Hematopoietic multipotent progenitor cell (in vitro differentiated cells): ENCODE measurements at regions not wholly inside any gene's neighbourhood (a gene's known extent, or its start where the extent isn't known, plus 50 kb on each side); places are given as distances from the start of the nearest gene placed in this dataset.

ENCODE experiments used
- DNase-seq, 3 donors: peaks; one replicate each; pipeline ENCODE4 v3.0.0-alpha.2; 2011 to 2015; ENCODE audit warnings: low read depth in 2 of 3, low spot score in 2 of 3

DNA sequence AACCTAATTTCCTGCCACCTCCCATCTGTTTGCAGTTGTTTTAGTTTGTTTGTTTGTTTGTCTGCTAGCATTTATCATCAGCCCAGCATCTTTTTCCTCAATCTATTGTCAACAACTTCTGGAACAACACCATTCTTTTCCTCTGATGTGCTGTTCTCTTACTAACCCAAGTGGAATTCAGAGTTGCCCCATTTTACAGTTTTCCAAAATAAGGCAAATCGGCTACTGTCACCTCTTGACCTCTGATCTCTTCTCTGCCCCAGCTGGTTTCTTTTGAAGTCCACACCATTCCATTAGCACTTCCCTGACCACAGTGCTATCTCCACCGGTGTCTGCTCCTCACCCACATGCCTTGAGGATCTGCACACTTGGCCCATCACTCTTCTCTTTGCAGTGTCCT lies 102.4 kb downstream of the EFNB2 start:
- no peak for DNase-seq

DNA sequence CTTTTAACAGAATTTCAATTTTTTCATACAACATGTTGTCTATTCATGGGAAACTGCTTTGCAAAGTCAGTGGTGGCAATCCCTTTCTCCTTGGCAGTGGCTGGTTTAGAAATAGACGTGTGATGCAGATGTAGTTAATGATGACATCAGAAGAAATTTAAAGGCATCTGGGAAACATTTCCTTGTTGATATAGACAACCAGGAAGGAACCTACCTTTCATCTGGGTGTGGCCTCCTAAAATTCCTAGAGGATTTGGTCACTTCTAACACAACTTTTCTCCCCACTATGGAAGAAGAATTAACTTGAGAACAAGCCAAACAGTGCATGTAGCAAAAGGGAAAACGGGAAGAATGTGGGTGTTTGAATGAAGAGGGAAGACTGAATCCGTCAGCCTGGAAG lies 102.8 kb downstream of the EFNB2 start:
- DNase-seq: no peak

DNA sequence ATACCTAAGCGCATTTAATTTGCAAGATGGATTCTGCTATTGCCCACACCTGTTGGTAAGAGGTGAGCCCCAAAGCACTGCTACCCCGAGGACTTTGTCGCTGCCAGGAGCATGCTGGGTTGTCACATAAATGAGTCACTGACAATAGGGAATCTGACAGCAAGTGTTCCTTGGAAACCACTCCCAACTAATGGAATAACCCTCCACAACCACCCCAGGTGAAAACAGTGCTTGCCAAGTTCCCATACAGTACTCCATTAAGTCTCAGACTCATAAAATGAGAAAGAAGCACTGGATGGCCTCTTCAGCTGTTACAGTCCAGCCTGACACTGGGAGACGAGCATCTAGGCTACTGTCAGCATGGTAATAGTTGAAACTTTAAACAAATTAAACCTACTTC lies 108.6 kb downstream of the EFNB2 start:
- DNase-seq: no peak

DNA sequence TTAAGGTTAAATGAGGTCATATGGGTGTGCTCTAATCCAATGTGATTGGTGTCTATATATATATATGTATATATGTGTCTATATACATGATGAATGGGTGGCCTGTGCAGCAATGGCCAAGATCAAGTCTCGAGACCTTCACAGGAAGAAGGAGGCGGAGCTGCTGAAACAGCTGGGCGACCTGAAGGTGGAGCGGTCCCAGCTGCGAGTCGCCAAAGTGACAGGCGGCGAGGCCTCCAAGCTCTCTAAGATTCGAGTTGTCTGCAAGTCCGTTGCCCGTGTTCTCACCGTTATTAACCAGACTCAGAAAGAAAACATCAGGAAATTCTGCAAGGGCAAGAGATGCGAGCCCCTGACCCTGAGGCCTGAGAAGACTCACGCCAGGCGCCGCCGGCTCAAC lies 109.8 kb downstream of the EFNB2 start:
- no peak for DNase-seq

DNA sequence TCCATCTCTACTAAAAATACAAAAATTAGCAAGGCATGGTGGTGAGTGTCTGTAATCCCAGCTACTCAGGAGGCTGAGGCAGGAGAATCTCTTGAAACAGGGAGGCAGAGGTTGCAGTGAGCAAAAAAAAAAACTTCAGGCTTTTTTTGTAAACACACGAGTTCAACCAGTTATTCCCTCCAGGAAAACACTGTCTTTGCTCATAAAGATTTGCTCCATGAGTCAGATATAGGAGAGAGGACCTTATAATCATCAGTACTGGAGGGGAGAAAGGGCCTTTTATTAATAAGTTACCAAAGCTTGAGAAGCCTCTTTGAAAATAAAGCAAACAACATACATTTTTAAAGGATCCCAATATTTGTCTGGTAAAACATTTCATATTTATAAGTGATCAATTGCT lies 110.7 kb downstream of the EFNB2 start:
- DNase-seq: no peak

DNA sequence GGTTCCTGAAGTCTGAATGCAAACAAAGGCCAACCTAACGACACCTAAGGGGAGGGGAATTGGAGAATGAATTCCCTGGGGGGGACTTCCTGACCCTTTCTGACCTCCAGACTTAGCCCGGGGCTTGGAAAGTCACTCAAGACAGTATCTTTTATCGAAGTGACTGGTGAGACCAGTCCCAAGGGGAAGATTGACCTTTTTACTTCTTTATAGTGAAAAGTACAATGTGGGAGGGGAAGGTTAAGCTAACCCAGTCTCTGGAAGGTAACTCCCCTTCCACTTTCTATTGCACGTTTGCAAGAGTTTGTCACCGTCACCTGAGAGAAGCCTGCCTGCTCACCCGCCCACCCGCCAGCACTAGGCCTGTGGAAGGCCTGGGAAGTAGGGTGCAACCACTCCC lies 111.9 kb downstream of the EFNB2 start:
- no peak for DNase-seq

DNA sequence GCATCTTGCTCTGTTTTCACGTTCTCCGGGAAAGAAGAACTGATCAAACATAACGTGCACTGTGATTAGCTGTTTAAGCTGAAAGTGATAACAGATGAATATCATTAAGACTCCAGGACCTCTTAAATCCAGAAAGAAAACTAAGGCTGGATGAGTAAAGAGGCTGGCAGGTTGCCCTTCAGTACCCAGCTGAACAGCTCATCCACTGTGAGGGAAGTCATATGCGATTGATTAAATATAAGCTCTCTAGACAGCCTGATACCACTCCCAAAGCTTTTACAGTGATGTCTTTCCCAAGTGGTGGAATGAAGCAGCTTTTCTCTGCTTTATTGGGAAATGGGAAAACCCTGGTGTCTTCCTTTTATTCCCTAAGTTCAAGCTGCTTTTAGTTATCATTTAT lies 116.9 kb downstream of the EFNB2 start:
- no peak for DNase-seq

DNA sequence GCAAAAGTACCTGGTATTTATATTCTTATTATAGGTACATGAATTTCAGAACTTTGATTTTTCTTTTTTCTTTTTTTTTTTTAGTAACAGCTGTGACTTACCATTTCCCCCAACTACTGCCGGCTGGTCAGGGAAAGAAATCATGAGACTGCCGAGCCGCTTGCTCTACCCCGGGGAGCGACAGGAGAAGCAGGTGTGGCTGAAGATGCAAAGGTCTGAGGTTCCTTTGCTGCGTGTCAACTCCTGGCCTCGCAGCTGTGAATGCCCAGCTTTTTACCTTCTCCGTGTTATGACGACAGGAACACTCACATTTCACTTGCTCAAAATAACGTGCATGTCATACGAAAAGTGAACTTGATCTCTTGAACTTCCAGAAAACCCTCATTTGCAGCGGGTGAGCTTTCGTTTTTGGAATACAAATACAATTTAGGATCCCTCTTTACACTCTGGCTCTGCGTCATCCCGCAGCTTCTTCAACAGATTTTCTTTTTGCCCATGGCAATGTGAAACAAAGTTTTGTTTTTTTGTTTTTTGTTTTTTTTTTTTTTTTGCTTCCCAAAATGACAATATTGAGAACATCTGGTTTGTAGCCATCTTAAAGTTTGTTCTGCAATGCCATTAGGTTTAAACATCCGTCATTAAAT lies 117.9 kb downstream of the EFNB2 start:
- DNase-seq: no peak

DNA sequence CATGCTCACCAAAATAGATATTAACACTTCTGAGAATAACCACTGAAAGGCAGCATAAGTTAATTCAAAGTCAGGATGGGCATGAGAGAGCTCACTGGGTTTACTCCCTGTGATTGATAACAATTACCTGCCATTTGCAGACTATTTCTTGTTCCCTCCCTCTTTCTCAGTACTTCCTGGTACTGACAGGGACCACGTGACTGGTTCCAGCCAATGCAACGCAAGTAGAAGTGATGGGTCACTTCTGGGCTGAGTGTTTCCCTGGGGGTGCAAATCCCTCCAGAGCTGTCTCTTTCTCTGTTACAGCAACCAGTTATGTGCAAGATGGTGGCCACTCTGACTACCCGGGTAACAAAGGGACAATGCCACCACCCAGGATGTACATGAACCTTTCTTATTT lies 118.8 kb downstream of the EFNB2 start:
- no peak for DNase-seq

DNA sequence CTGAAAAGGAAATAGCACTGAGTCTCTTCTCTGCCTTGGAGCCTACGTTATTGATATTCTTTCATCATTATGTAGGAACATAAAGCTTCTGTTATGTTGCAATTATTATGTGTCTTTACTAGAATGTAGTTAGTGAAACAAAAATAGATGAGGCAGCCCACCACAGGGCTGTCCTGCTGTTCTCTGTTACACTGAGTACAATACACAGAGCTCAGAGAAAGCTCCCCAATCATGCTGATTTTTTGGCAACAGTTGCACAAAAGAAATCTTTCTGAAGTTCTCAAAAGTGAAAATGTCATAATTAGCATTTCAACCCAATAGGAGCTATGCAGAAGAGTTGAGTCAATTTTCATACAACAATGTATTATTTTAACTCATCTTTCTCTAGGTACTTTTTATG lies 119.5 kb downstream of the EFNB2 start:
- DNase-seq: no peak

DNA sequence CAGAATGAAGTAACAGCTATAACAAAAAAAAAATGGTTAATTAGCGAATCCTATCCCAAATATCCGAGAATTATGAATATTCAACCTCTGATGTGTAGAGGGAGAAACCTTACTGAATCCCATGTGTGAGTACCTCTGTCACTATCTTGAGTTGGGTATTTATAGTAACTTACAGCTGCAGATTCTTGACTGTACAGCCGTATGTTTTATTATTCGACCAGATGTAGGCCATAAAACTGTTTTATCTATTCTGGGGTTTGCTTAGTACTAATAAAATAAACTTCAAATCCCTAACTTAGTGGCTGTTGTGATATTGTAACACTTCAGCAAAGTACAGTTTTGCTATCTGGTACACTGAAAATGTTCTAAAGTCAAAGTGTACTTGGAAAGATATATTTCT lies 120.0 kb downstream of the EFNB2 start:
- no peak for DNase-seq

DNA sequence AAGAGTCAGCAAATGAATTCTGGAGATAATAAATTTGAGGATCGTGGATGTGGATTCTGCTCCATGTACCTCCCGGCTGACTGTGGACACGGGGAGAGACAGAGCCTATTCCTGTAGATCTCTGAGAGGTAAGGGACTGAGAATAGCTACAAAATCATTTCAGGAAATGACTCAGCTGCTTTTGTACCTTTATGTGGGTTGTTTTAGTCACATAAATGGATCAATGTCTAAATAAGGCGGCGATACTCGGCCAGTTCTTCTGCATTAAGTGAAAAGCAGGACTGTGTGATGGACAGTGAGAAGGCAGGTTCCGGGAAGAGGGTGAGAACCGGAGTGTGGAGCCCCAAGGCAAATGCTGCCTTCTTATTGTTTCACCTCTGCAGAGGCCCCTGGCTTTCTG lies 128.1 kb downstream of the EFNB2 start:
- DNase-seq: no peak

DNA sequence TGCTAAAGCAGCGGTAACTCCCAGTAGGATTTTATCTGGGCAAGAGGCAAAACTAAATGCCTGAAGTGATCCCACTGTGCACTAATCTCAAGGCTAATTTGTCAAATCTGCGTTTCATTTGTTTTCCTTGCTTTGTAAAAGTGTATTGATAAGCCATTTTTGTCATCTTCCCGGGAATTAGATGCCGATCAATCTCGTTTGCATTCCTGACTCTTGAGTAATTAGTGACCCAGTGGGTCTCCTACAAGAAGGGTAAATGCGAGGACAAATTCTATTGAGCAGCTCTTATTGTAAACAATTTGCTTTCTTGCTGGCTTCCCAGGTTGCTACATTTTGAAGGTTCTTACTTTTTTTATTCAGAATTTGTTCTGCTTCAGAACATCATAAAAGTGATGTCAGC lies 129.7 kb downstream of the EFNB2 start:
- no peak for DNase-seq

DNA sequence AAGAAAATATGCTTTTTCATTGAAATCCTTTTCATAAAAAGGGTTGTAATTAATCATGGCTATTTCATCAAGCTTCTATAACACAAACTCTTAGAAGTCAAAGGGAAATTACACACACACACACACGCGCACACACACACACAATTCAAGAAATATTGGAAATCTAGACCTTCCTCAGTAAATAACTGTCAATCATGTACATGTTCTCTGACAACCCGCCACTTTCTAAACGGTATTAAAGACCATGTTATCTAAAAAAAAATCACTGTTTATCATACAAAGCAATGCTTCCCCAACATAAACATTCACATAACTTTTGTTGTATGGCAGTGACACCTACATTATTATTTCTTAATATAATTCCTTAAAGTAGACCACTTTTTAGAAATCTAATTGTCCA lies 132.2 kb downstream of the EFNB2 start:
- DNase-seq: no peak

DNA sequence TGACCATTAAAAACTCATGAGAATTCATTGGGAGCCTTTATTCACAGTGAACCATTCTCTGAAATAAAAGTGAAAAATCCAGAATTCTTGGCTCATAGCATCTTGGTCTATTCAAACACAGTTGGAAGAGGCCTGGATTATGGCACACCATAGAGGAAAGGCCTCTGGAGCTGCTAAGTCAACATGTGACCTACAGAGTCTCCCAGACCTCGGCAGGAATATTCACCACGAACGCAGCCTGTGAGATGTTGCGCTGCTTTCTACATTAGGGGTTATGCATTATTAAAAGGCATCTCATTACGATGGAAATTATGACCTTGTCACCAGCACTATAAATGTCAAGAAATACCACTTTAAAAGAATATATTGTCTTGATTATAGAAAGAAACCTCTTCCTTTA lies 132.6 kb downstream of the EFNB2 start:
- DNase-seq: no peak

DNA sequence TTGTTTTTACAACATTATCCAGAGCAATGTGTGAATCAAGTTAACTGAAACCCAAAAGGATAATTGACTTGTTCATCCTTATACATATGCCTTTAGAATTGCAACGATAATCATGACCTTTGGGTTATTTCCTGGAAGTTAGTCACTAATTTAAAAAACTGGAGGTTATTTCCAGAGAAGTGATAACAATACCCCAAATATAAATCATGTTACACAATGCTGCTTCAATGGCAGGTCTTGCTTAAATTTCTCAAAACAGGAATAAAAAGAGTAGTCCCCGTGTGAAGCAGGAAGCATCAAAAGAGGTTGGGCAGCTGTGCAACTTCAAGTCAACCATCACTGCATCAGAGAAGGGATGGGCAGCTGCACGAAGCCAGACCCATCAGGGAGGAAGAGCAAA lies 134.4 kb downstream of the EFNB2 start:
- DNase-seq: no peak

DNA sequence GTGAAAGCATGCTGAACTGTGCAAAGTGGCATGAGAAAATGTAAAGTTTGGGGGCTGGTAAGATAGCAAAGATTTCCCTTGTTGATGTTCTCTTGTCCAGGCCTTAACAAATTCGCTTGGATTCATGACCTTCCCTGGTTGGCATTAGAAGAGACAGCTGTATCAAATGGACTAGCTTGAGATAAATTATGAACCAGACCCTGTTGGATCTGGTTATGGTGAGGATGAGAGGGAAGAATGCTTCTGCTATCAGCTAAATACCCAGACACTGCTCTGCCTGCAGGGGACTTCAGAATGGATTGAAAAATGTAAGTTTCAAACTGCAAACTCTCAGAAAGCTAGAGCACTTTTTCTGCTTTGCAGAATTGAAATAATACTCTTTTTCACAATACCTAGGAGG lies 135.2 kb downstream of the EFNB2 start:
- no peak for DNase-seq

DNA sequence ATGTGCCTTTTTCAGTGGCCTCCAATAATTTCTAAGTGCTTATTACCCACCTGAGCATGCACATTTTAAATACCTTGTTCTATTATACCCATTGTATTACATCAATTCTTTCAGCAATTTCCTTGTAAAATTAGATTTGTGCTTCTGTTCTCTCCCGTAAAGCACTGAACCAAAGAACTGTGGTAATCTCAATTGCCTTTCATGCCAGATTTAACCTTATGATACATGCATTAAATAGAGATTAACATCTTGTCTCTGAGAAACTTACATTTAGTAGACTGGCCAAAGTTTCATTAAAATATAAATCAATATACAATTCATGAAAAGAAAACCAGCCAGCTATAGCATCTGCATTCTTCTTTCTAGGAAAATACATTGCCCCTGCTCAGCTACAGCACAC lies 137.2 kb downstream of the EFNB2 start:
- no peak for DNase-seq

DNA sequence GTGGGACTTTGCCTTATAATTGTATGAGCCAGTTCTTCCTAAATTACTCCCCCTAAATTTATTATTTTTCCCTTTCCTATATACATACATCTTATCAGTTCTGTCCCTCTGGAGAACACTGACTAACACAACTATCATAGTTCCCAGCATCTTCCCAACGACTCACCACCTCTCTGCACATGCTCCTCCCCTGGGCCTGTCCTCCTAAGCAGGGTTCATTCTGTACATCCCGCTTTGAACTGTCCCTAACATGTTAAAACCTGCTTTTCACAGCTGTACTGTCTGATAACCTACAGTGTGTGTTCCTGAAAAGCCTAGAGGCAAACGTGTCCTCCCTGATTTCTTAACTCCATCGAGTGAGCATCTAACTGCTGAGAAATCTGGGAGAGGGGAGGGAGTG lies 141.7 kb downstream of the EFNB2 start:
- DNase-seq: no peak

DNA sequence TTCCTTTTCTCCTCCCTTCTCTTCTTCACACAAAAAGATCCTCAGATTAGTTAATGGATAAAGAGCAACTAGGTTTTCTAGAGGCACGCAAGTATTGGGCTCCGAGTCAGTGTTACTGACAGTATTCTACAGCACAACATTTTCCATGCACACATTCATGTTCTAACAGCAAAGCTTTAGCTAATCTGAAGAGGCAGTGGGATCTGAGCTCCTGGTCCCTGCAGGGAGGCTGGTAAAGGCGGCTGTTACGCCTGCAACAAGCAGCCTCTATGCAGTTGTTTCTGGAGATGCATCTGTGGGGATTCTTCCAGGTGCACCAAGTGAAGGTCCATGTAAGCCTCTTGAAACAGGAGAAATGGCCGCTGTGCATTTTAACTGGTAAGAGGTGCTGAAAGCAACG lies 143.8 kb downstream of the EFNB2 start:
- no peak for DNase-seq

DNA sequence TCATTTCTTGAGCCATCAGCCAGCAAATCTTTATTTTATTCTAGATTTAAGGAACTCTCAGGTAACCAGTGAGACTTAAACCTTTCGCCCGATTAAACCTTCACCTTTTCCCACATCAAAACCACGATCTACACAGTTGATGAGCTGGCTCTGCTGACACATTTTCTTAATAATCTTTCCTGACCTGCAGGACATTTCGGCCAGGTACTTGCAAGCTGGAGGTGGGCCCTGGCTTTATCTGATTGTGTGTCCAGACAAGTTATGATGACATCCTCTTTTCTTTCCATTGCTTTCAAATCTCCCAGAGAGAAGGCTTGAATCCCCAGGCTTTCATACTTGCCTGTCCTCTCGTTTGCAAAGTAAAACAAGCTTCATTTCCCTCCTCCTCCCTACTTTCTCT lies 144.2 kb downstream of the EFNB2 start:
- DNase-seq: no peak

DNA sequence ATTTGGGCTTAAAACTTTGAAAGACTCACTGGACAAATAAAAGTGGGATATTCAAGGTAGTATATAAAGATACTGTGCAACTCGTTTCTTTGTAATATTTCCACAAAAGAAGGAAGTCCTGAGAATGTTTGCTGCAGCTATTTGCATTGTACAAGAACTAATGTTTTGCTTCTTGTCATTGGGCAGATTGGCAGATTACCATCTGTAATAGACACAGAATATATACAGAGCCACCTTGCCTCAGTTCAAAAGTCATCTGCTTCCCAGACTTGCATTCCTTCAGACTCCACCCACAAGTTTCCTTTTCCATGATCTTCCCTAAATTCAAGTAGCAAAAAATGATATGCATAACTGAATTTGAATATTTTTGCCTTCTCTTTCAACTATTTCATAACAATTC lies 145.1 kb downstream of the EFNB2 start:
- no peak for DNase-seq

DNA sequence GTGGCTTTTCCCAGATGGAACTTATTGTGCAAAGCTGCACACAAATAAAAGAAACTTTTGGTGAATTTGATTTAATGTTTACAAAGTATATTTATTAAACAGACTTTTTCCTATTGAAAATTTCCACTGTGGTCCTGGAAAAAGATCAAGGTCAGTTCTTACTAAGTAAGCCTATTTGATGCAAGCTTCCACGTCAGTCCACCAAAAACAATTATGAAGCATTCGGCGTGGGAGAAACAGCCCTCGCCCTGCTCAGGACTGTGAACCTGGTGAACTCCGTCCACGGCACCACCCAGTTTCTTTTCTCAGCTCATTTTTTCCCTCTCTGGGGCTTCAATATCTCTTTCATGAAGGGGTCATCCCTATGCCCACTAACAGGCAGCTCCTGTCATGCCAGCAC lies 149.8 kb downstream of the EFNB2 start:
- DNase-seq: no peak

DNA sequence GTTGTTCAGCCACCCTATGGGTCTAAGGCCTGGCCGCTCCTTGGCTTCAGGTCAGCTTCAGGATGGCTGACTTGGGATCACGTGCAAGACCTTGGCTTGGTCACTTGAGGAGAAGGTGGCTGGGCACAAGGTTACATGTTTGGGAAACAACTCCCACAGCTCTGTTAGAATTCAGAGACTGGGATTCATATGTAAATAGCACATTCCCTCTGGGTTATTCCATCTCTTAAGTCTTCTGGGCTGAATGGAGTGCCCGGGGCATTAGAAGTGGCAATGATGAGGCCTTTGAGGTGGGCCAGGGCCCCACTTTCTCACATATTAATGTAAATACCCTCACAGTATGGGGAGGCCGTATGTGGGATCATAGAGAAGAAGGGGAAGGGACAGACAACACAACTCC lies 150.9 kb downstream of the EFNB2 start:
- no peak for DNase-seq
